ENCODE measurements at regions not wholly inside any gene's neighbourhood (a gene's known extent, or its start where the extent isn't known, plus 50 kb on each side); places are given as distances from the start of the nearest gene placed in this dataset.
A peak's percentile ranks its signal among the peaks of the same experiment; 100 is the strongest.

GRCh38 chr12:98408681-98409080, 106.7 kb upstream of the TMPO start:
- DNase-seq, result no peak

GRCh38 chr12:98409548-98409947, 105.8 kb upstream of the TMPO start:
- no peak for DNase-seq

GRCh38 chr12:98410356-98410755, 105.0 kb upstream of the TMPO start:
- DNase-seq, result no peak

- peak; percentile 19 for DNase-seq
Observed at GRCh38 chr12:98416845-98417244, 98.5 kb upstream of the TMPO start.

GRCh38 chr12:98417266-98417665, 98.1 kb upstream of the TMPO start:
- DNase-seq, result no peak

- DNase-seq, result no peak
Observed at GRCh38 chr12:98418357-98419075, 96.9 kb upstream of the TMPO start.

- no peak for DNase-seq
Observed at GRCh38 chr12:98419081-98419794, 96.2 kb upstream of the TMPO start.

GRCh38 chr12:98419795-98420404, 95.5 kb upstream of the TMPO start:
- no peak for DNase-seq

- DNase-seq, result no peak
Observed at GRCh38 chr12:98420461-98420860, 94.9 kb upstream of the TMPO start.

GRCh38 chr12:98421316-98421715, 94.1 kb upstream of the TMPO start:
- DNase-seq, result no peak

- DNase-seq, result no peak
Observed at GRCh38 chr12:98422359-98422758, 93.0 kb upstream of the TMPO start.

- no peak for DNase-seq
Observed at GRCh38 chr12:98422812-98423211, 92.6 kb upstream of the TMPO start.

- DNase-seq, result no peak
Observed at GRCh38 chr12:98423963-98424362, 91.4 kb upstream of the TMPO start.

- peak; percentile 11 for DNase-seq
Observed at GRCh38 chr12:98424726-98425401, 90.5 kb upstream of the TMPO start.

- DNase-seq, result no peak
Observed at GRCh38 chr12:98425859-98426258, 89.5 kb upstream of the TMPO start.

- no peak for DNase-seq
Observed at GRCh38 chr12:98431089-98431488, 84.3 kb upstream of the TMPO start.

GRCh38 chr12:98437166-98437565, 78.2 kb upstream of the TMPO start:
- no peak for DNase-seq

GRCh38 chr12:98437806-98438595, 77.4 kb upstream of the TMPO start:
- DNase-seq, result no peak

- DNase-seq, result no peak
Observed at GRCh38 chr12:98438656-98439230, 76.6 kb upstream of the TMPO start.

- DNase-seq, result peak; percentile 76
Observed at GRCh38 chr12:98439471-98439951, 75.9 kb upstream of the TMPO start.

- peak; percentile 97 for DNase-seq
Observed at GRCh38 chr12:98439981-98440581, 75.3 kb upstream of the TMPO start.

GRCh38 chr12:98446060-98446459, 69.3 kb upstream of the TMPO start:
- no peak for DNase-seq

All from GF-D8 (cell line).